ENCODE measurements at regions not wholly inside any gene's neighbourhood (a gene's known extent, or its start where the extent isn't known, plus 50 kb on each side); places are given as distances from the start of the nearest gene placed in this dataset.
A peak's percentile ranks its signal among the peaks of the same experiment; 100 is the strongest.

DNA sequence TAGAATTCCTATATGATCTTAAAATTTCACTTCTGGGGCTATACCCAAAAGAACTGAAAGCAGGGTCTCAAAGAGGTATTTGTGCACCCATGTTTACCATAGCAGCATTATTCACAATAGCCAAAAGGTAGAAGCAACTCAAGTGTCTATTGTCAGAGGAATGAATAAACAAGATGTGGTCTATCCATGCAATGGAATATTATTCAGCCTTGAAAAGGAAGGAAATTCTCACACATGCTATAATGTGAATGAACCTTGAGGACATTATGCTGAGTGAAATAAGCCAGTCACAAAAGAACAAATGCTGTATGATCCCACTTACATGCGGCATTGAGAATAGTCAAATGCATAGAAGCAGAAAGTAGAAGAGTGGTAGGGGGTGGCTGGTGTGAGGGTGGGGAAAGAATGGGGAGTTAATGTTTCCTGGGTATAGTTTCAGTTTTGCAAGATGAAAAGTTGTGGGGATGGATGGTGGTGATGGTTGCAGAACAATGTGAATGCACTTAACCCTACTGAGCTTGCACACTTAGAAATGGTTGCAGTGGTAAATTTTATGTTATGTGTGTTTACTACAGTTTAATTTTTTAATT lies 122.4 kb downstream of the TOMM20 start:
- peaks cover 0 to 6% of the 10 kb centered on the region in 2 experiments for H3K9me3 ChIP-seq (ENCODE audit: control insufficient read depth in 1 of 2, insufficient read depth in 1 of 2, low read length in 2 of 2)
- DNase-seq (peak in 1 of 14 experiments; percentile 20), ATAC-seq (ENCODE audit: poor library complexity) (no peak)
- Mint-ChIP-seq H3K9me3 (no peaks in the 10 kb centered on the region), H3K4me3 (no peak overlapping the region), H3K36me3 (ENCODE audit: low read depth) (no peaks in the 10 kb centered on the region), H3K27me3 (no peaks in the 10 kb centered on the region), H3K27ac (no peak overlapping the region), H3K4me1 (ENCODE audit: low read depth) (peaks cover 37% of the 10 kb centered on the region)
- CTCF ChIA-PET: no interaction called here
- no peaks in the 10 kb centered on the region for H3K27me3 ChIP-seq (ENCODE audit: control insufficient read depth in 1 of 2, insufficient read depth in 2 of 2, low read length in 2 of 2)
- H3K27ac ChIP-seq (ENCODE audit: low read depth in 1 of 2, low read length in 2 of 2): no peak overlapping the region
- POLR2A ChIA-PET: no interaction called here
- no peaks in the 10 kb centered on the region for H3K36me3 ChIP-seq (ENCODE audit: insufficient read depth, low read length)
- intact Hi-C loops (cut with DNase I, micrococcal nuclease): no loop called here
- no peak for TF ChIP-seq CTCF (IDR thresholded peaks at IDR 0.05)
- peaks cover 25% of the 10 kb centered on the region for H3K4me1 ChIP-seq (ENCODE audit: insufficient read depth, low read length)
- H3K4me3 ChIP-seq (ENCODE audit: low read length): no peak overlapping the region

GRCh38 chr1:235004840-235005391 lies 123.7 kb downstream of the TOMM20 start:
- Histone ChIP-seq H3K9me3 (ENCODE audit: control insufficient read depth in 1 of 2, insufficient read depth in 1 of 2, low read length in 2 of 2) (peaks cover 0 to 6% of the 10 kb centered on the region in 2 experiments), H3K27ac (ENCODE audit: low read depth in 1 of 2, low read length in 2 of 2) (no peak overlapping the region), H3K27me3 (ENCODE audit: control insufficient read depth in 1 of 2, insufficient read depth in 2 of 2, low read length in 2 of 2) (no peaks in the 10 kb centered on the region), H3K4me3 (ENCODE audit: low read length) (no peak overlapping the region), H3K4me1 (ENCODE audit: insufficient read depth, low read length) (peaks cover 12% of the 10 kb centered on the region), H3K36me3 (ENCODE audit: insufficient read depth, low read length) (no peaks in the 10 kb centered on the region)
- ChIA-PET POLR2A (no interaction called here), CTCF (no interaction called here)
- DNase-seq (no peak), ATAC-seq (ENCODE audit: poor library complexity) (no peak)
- Mint-ChIP-seq H3K9me3 (no peaks in the 10 kb centered on the region), H3K27ac (no peak overlapping the region), H3K4me1 (ENCODE audit: low read depth) (peaks cover 30% of the 10 kb centered on the region), H3K27me3 (no peaks in the 10 kb centered on the region), H3K36me3 (ENCODE audit: low read depth) (no peaks in the 10 kb centered on the region), H3K4me3 (no peak overlapping the region)
- intact Hi-C loops (cut with DNase I, micrococcal nuclease): no loop called here
- no peak for TF ChIP-seq CTCF (IDR thresholded peaks at IDR 0.05)

GRCh38 chr1:235004276-235004675 lies 124.4 kb downstream of the TOMM20 start:
- Mint-ChIP-seq H3K4me1 (ENCODE audit: low read depth) (peaks cover 24% of the 10 kb centered on the region), H3K27ac (no peak overlapping the region)
- H3K9me3 ChIP-seq (ENCODE audit: control insufficient read depth in 1 of 2, insufficient read depth in 1 of 2, low read length in 2 of 2): peaks cover 0 to 6% of the 10 kb centered on the region in 2 experiments

More at GRCh38 chr1:235004276-235004675, 124.4 kb downstream of the TOMM20 start:
- CTCF ChIA-PET: no interaction called here
- H3K27me3 ChIP-seq (ENCODE audit: control insufficient read depth in 1 of 2, insufficient read depth in 2 of 2, low read length in 2 of 2): no peaks in the 10 kb centered on the region
- no peak overlapping the region for H3K4me3 ChIP-seq (ENCODE audit: low read length)
- no peaks in the 10 kb centered on the region for H3K36me3 ChIP-seq (ENCODE audit: insufficient read depth, low read length)
- DNase-seq: no peak
- no peak for TF ChIP-seq CTCF (IDR thresholded peaks at IDR 0.05)
- Mint-ChIP-seq H3K36me3 (ENCODE audit: low read depth) (no peaks in the 10 kb centered on the region), H3K27me3 (no peaks in the 10 kb centered on the region), H3K9me3 (no peaks in the 10 kb centered on the region), H3K4me3 (no peak overlapping the region)
- H3K4me1 ChIP-seq (ENCODE audit: insufficient read depth, low read length): peaks cover 10% of the 10 kb centered on the region
- no peak overlapping the region for H3K27ac ChIP-seq (ENCODE audit: low read depth in 1 of 2, low read length in 2 of 2)
- intact Hi-C loops (cut with DNase I, micrococcal nuclease): no loop called here
- ATAC-seq (ENCODE audit: poor library complexity): no peak
- POLR2A ChIA-PET: no interaction called here
